HG03439 (cell line): ENCODE measurements at regions not wholly inside any gene's neighbourhood (a gene's known extent, or its start where the extent isn't known, plus 50 kb on each side); places are given as distances from the start of the nearest gene placed in this dataset.
"Not testable (repeated sequence)": the region's sequence is repeated elsewhere in the genome, so short reads cannot be mapped to it uniquely, and the experiment has no call there.

Source experiments
- ATAC-seq: cut with Tn5 transposase; IDR thresholded peaks from one replicate; pipeline ENCODE4 v1.9.1; 2021; ENCODE audit warnings: mild to moderate bottlenecking, moderate library complexity; ENCODE audit not compliant: unreplicated experiment

- ATAC-seq = no peak
Observed at GRCh38 chr1:238329671-238330070, 438.9 kb upstream of the ZP4 start.

GRCh38 chr1:238327033-238327432 lies 436.3 kb upstream of the ZP4 start:
- not testable (repeated sequence) for ATAC-seq

- ATAC-seq = not testable (repeated sequence)
Observed at GRCh38 chr1:238326479-238326878, 435.8 kb upstream of the ZP4 start.

GRCh38 chr1:238324211-238324864 lies 433.6 kb upstream of the ZP4 start:
- no peak for ATAC-seq

GRCh38 chr1:238323490-238323889 lies 432.8 kb upstream of the ZP4 start:
- no peak for ATAC-seq

GRCh38 chr1:238319957-238320356 lies 429.2 kb upstream of the ZP4 start:
- ATAC-seq = no peak

- ATAC-seq = no peak
Observed at GRCh38 chr1:238318294-238319110, 427.8 kb upstream of the ZP4 start.

- no peak for ATAC-seq
Observed at GRCh38 chr1:238312969-238313368, 422.2 kb upstream of the ZP4 start.

GRCh38 chr1:238306411-238306810 lies 415.7 kb upstream of the ZP4 start:
- ATAC-seq = no peak

GRCh38 chr1:238302646-238303045 lies 411.9 kb upstream of the ZP4 start:
- no peak for ATAC-seq

- no peak for ATAC-seq
Observed at GRCh38 chr1:238296371-238296770, 405.6 kb upstream of the ZP4 start.

- no peak for ATAC-seq
Observed at GRCh38 chr1:238293075-238293474, 402.4 kb upstream of the ZP4 start.

GRCh38 chr1:238281418-238281817 lies 390.7 kb upstream of the ZP4 start:
- no peak for ATAC-seq

- no peak for ATAC-seq
Observed at GRCh38 chr1:238279694-238280380, 389.1 kb upstream of the ZP4 start.

- no peak for ATAC-seq
Observed at GRCh38 chr1:238272145-238272544, 381.4 kb upstream of the ZP4 start.

GRCh38 chr1:238265866-238266265 lies 375.1 kb upstream of the ZP4 start:
- no peak for ATAC-seq

GRCh38 chr1:238264951-238265350 lies 374.2 kb upstream of the ZP4 start:
- ATAC-seq = no peak

- no peak for ATAC-seq
Observed at GRCh38 chr1:238258510-238258909, 367.8 kb upstream of the ZP4 start.

- ATAC-seq = no peak
Observed at GRCh38 chr1:238257018-238257621, 366.4 kb upstream of the ZP4 start.

- ATAC-seq = no peak
Observed at GRCh38 chr1:238254935-238255334, 364.2 kb upstream of the ZP4 start.

- peak; percentile 66 for ATAC-seq
Observed at GRCh38 chr1:238252033-238252802, 361.5 kb upstream of the ZP4 start.
